NCI-H524 (cell line): ENCODE measurements at regions not wholly inside any gene's neighbourhood (a gene's known extent, or its start where the extent isn't known, plus 50 kb on each side); places are given as distances from the start of the nearest gene placed in this dataset.

Source experiments
- DNase-seq, 2 experiments: peaks; one replicate each; lab custom pipeline; 2025; lab: John Stamatoyannopoulos, UW

- no peak for DNase-seq
Measured at GRCh38 chr15:53305101-53305500, 454.4 kb downstream of the WDR72 start.

DNA sequence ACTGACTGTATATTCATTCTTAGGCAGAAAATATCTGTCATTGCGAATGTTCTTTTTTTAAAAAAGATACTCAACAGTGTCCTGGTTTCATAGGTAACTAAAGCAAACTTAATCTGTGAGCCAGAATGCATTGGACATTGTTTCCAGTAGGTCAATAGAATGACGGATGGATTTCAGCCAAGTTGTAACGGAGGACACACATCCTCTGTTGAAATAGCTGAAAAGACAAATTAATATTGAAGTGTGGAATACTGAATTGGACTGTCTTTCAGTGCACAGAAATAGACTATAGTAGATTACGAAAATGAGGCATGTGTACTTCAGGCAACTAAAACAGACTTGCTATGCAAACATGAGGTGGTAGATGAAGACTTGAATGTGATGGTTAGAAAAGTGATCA lies 461.6 kb downstream of the WDR72 start:
- DNase-seq: no peak

DNA sequence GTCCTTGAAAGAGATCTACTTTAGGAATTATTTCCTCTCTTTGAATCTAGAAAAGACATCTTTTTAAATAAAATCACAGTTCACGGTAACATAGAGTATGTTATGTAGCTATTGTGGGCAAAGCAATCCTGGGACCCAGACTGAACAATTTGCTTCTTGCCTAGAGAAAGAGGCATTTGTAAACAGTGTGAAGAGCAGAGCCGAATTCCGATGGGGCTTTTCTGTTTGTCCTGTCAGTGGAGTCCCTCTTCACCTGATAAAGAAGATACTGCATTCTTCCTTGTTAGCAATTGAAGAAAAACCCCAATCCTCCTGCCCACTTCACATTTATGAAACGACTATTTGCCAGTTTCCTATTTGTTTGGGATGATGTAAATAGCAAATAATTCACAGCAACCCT lies 462.9 kb downstream of the WDR72 start:
- DNase-seq: no peak

DNA sequence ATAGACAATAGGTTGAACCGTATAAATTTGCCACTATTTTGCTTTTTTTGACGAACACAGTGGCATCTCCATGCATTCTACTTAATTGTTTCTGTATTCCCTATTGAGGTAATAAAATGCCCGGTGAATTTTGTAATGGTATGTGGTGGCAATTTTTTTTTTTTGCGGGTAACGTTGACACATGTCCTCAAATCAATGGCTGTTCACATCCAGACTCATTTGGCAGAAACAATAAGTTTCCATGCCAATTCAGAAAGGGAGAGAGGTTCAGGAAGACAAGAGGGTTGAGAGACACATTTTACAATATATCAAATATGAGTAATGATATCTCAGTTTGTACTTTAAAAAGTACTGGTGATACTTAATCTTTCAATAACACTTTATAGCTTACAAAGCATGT lies 463.9 kb downstream of the WDR72 start:
- no peak for DNase-seq

GRCh38 chr15:53288542-53288941 lies 470.9 kb downstream of the WDR72 start:
- DNase-seq: no peak

- no peak for DNase-seq
Measured at GRCh38 chr15:53274630-53275029, 484.5 kb upstream of the ONECUT1 start.

DNA sequence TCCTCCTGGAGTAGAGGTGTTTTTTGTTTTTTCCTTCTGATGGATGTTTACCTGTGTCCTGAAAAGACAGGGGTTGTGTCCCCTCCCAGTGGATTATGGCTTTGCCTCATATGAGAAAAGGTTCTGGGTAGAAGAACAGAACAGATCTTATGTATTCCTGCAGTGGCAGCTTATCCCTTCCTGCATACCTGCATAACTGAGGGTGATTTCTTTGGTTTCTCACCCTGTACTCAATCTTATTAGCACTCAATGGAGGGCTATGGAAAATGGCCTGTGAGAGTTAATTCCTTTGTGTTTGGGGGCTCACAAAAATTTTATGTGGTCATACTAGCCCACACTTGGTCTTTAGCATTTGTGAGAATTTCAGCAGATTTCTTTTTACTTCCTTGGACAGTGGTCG lies 482.0 kb upstream of the ONECUT1 start:
- DNase-seq: no peak

DNA sequence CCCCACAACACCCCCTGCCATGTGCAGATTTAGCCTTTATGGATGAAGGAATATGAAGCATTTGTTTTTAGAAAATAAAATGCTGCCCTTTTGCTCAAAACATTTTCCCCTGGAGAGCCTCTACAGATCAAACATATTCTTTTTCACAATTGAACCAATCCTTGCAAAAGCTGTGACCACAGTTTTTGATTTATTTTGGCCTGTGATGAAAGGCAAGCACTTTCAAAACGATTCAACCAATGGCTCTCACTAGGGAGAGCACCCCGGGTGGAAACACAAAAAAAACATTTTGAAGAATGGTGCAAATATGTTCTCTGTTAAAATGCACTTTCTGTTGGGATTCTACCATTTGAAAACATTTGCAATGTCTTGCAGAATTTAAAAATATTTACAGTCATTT lies 476.0 kb upstream of the ONECUT1 start:
- no peak for DNase-seq

GRCh38 chr15:53260647-53261046 lies 470.5 kb upstream of the ONECUT1 start:
- DNase-seq: no peak

GRCh38 chr15:53256457-53256856 lies 466.3 kb upstream of the ONECUT1 start:
- DNase-seq: no peak

- DNase-seq: no peak
Measured at GRCh38 chr15:53256043-53256442, 465.9 kb upstream of the ONECUT1 start.

DNA sequence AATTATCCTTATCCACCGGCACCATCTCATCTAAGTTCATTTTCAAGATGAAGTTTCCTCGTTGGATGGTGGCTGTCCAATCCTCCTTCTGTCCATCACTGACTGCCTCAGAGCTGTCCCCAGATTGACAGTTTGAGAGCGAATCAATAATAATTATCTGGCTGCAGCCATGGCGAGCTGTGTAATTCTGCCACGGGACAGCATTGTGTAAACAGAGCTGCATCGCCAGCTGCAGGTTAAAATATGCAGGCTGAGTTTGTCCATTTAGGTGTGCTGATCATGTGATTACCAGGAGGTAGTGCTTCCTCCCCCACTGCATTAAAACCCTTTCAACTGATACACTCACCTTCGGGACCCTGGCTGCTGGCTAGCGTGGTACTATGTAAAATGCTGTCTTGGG lies 461.9 kb upstream of the ONECUT1 start:
- DNase-seq: no peak

DNA sequence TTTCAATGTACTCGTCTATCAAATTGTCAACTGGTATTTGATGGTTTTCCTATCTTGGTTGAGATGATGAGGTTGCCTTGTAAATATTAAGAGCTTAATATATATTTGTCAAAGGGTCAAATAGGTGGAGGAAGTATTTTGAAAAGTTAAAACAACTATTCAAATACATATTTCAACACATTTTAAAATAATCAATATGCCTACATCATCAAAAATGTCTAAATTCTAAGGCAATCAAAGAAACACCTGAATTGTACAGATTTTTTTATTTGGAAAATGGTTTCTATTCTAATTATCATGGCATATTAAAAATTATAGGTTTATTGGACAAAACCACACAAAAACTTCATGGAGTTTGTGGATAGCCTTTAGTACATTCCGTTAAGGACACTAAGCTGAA lies 461.4 kb upstream of the ONECUT1 start:
- DNase-seq: no peak

GRCh38 chr15:53247041-53247708 lies 457.0 kb upstream of the ONECUT1 start:
- DNase-seq: no peak

DNA sequence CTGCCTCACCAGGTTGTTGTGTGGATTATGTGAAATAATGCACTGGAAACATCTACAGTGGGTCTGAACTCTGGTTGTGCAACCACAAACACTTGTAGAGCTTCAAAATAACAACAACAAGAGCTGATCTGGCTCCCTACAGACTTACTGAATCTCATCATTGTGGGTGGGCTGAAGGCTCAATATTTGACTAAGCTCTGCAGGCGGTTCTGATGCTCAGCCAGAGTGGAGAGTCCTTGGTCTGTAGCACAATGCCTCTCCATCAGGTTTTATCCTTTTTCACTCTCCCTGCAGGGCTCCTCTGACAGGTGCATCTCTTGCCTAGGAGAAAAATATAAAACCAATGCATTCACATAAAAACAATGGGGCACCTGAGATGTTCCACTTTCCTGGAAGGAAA lies 456.3 kb upstream of the ONECUT1 start:
- no peak for DNase-seq

DNA sequence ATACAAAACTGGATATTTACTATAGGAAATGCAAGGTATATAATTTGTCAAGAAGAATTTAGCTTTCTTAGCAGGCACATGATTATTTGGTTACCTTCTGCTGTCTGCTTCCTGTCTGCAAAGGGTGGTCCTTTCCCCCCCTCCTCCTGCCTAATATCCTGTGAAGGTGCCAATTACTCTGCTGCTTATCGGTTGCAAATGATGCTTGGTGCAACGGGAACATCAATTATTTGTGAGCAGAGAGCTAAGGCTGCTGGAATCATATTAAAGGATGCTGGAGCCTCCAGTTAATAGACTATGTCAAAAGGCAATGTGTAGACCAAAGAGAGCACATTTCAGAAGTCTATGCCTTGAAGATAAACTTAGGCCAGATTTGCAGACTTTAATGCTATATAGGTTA lies 443.7 kb upstream of the ONECUT1 start:
- no peak for DNase-seq

DNA sequence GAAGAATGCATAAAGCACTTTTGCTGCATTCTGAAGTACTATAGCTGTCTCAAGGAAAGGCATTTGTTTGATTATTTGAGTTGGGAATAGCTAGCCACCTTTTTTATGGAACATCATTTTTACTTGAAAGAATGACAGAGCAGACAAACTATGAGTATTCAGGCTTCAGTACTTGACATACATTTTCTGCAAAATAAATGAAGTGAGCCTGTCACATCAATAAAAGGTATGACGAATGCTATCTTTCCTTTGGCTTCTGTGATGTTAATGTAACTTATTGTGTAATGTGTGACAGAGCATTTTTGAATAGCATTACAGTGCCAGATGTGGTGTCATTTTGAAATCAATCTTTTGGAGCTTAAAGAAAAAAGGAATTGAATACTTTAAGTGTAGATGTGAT lies 440.3 kb upstream of the ONECUT1 start:
- no peak for DNase-seq

DNA sequence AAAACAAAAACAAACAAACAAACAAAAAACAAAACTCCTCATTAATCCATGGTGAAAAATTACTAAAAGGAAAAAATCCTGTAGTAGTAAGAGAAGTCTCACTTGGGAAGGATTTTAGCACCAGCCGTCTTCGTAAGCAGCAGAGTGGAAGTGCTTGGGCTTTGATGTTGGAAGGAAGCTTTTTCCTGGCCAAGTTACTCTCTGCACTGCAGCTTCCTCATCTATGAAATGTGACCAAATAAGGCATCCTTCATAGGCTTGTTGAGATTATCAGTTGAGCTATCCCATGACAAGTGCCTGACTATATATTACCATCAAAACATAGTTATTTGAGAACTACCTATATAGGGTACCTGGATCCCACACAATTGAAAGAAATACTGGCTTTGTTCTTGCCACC lies 436.4 kb upstream of the ONECUT1 start:
- DNase-seq: no peak

GRCh38 chr15:53225781-53226180 lies 435.6 kb upstream of the ONECUT1 start:
- DNase-seq: no peak

DNA sequence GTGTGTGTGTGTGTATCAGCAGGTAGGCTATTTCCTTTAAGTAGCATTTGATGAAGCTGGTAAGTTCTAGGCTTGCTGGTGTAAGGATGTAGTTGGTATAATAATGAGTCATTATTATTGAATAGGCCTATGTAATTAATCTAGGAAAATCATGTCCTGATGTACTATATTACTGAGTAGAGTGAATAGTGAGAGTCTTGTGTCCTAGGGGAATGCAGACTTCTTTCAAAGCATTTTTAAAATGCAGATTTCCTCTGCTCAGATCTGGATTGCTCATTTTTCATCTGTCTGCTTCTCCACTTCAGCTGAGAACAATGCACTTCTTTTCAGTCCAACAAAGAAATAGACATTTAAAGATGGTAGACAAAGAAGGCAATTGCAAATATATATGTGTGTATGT lies 434.2 kb upstream of the ONECUT1 start:
- DNase-seq: no peak

DNA sequence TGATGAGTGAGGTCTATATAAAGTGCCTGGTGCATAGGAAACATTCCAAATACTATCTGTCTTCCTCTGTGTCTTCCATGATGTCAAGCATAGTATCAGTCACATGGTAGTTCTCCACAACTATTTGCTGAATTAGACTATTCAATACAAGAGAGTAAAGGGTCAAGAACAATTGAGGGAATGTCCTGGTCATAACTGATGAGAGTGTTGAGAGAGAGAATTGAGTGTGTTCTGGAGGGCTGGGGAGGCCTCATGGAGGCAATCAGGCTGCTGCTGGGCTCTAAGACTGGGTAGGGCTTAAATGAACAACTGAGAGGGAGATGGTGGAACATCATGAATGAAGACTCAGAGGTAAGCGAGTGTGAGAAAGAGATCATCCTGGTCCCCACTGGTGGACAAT lies 433.7 kb upstream of the ONECUT1 start:
- no peak for DNase-seq

DNA sequence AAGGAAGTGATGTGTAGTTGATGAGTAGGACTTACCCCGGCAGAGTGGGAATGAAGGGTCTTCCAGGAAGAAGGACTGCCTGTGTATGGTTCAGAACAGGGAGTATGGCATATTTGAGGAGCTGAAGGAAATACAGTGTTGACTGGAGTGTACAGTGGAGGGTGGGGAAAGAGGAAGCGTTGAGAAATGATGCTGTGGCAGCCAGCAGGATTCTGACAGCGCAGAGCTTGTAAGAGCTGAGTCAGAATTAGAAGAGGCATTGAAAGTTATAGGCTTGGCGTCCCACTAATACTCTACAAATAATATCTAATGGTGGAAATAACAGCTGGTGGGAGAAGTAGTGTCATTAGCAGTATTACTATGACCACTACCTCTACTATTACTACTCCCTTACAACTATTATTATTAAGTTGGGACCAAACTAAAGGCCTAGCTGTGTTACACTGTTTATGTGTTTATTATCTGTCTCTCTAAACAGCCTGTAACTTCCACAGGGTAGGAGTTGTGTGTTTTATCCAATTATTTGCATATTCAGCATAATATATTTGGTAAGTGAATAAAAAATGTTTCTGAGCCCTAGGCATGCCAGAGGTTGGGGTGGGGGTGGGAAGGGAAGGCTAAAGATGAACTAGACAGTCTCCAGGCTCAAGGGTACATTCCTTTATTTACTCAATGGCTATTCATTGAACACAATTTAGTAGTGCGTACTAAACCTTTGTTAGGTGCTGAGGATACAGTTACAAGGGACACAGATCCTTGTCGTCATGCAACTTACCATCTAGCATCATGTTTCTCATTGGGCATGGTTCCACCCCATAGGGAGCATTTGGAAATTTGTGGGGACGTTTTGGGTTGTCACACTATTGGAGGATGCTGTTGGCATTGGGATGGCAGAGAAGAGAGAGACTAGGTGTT lies 428.8 kb upstream of the ONECUT1 start:
- no peak for DNase-seq

DNA sequence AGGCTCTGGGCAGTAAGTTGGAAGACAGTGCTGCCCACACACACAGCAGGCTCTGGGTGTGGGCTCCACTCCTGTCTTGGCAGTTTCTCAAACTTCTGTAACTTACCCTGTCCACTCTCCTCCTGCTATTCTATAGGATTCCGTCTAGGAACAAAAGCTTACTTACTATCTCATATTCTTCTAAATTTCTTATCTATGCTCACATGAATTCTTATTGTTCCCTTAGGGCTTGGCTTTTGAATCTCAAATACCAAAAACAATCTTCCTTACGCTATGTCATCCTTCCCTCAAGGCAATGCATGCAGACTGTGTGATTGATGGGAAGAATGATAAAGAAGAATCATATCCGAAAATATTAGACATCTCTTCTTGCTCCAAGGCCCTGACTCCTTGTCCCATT lies 425.9 kb upstream of the ONECUT1 start:
- DNase-seq: no peak

- no peak for DNase-seq
Measured at GRCh38 chr15:53213336-53213735, 423.2 kb upstream of the ONECUT1 start.
